HEK293 (cell line): ENCODE measurements at regions not wholly inside any gene's neighbourhood (a gene's known extent, or its start where the extent isn't known, plus 50 kb on each side); places are given as distances from the start of the nearest gene placed in this dataset.

Source experiments
- CTCF ChIA-PET: fragments of 350-600 bp; formaldehyde crosslinking; extraction: SDS; loops from one replicate; lab custom pipeline; 2021; ENCODE audit warnings: antibody characterized with exemption; lab: Yijun Ruan, JAX
- POLR2A ChIA-PET: fragments of 300-600 bp; formaldehyde crosslinking; extraction: SDS; loops from one replicate; lab custom pipeline; 2020; ENCODE audit warnings: antibody characterized with exemption, inconsistent platforms; lab: Yijun Ruan, JAX
- H3K27ac ChIP-seq: fragments of 200-500 bp; sonication (Bioruptor generic); 2 replicates; pipeline ENCODE4 v1.5.1; 2014; ENCODE audit warnings: low read depth, low read length, control low read depth, inconsistent platforms; ENCODE audit errors: extremely low read depth
- H3K36me3 ChIP-seq, 2 experiments: fragments of 200-500 bp in 1 of 2; sonication (Bioruptor generic) in 1 of 2; 1 replicate in 1 of 2; 2 replicates in 1 of 2; pipeline ENCODE4 v1.5.1; 2014 to 2017; ENCODE audit warnings: inconsistent platforms in 2 of 2, low read length in 2 of 2; ENCODE audit not compliant: control insufficient read depth in 2 of 2, insufficient read depth in 1 of 2
- H3K4me1 ChIP-seq: fragments of 200-500 bp; sonication (Bioruptor generic); 2 replicates; pipeline ENCODE4 v1.5.1; 2014; ENCODE audit warnings: mild to moderate bottlenecking, low read length, inconsistent platforms; ENCODE audit not compliant: control insufficient read depth, insufficient read depth
- H3K4me3 ChIP-seq: 2 replicates; pipeline ENCODE4 v1.5.1; 2011; ENCODE audit warnings: low read depth, mild to moderate bottlenecking, control low read depth, low read length, moderate library complexity
- H3K9me3 ChIP-seq: fragments of 200-500 bp; sonication (Bioruptor generic); 2 replicates; pipeline ENCODE4 v1.5.1; 2014; ENCODE audit warnings: low read depth, low read length, inconsistent platforms; ENCODE audit not compliant: control insufficient read depth, insufficient read depth
- HOXA7 ChIP-seq: sonication (generic); formaldehyde crosslinking; IDR thresholded peaks from 2 replicates; pipeline ENCODE4 v1.8.1; 2022; ENCODE audit warnings: missing genetic modification reagents, borderline replicate concordance
- HOXC10 ChIP-seq: sonication (generic); formaldehyde crosslinking; IDR thresholded peaks from 2 replicates; pipeline ENCODE4 v1.8.1; 2023; ENCODE audit warnings: mild to moderate bottlenecking, missing genetic modification reagents
- KLF1 ChIP-seq: fragments of 450-650 bp; formaldehyde crosslinking; IDR thresholded peaks from 2 replicates; pipeline ENCODE4 v1.5.1; 2016; ENCODE audit warnings: missing biosample characterization, missing genetic modification characterization
- KLF9 ChIP-seq: fragments of 450-650 bp; formaldehyde crosslinking; IDR thresholded peaks from 2 replicates; pipeline ENCODE4 v1.5.1; 2016; ENCODE audit warnings: missing biosample characterization, missing genetic modification characterization, low read depth
- MYNN ChIP-seq: fragments of 450-650 bp; formaldehyde crosslinking; IDR thresholded peaks from 2 replicates; pipeline ENCODE4 v1.5.1; 2016; ENCODE audit warnings: missing biosample characterization, missing genetic modification characterization, borderline replicate concordance
- SP2 ChIP-seq: fragments of 450-650 bp; formaldehyde crosslinking; IDR thresholded peaks from 2 replicates; pipeline ENCODE4 v1.5.1; 2016; ENCODE audit warnings: missing biosample characterization, missing genetic modification characterization
- TSHZ1 ChIP-seq: fragments of 450-650 bp; formaldehyde crosslinking; IDR thresholded peaks from 2 replicates; pipeline ENCODE4 v1.5.1; 2016; ENCODE audit warnings: missing biosample characterization, missing genetic modification characterization, borderline replicate concordance
- ZBTB20 ChIP-seq: fragments of 450-650 bp; formaldehyde crosslinking; IDR thresholded peaks from 2 replicates; pipeline ENCODE4 v1.5.1; 2016; ENCODE audit warnings: missing biosample characterization, missing genetic modification characterization
- ZBTB21 ChIP-seq: fragments of 450-650 bp; formaldehyde crosslinking; IDR thresholded peaks from 2 replicates; pipeline ENCODE4 v1.5.1; 2017; ENCODE audit warnings: missing biosample characterization, missing genetic modification characterization
- ZBTB48 ChIP-seq: fragments of 450-650 bp; formaldehyde crosslinking; IDR thresholded peaks from 2 replicates; pipeline ENCODE4 v1.5.1; 2016; ENCODE audit warnings: missing biosample characterization, missing genetic modification characterization
- ZNF112 ChIP-seq: fragments of 450-650 bp; formaldehyde crosslinking; IDR thresholded peaks from 2 replicates; pipeline ENCODE4 v1.5.0; 2017; ENCODE audit warnings: missing biosample characterization, missing genetic modification characterization
- ZNF157 ChIP-seq: fragments of 450-650 bp; formaldehyde crosslinking; IDR thresholded peaks from 2 replicates; pipeline ENCODE4 v1.5.1; 2016; ENCODE audit warnings: missing biosample characterization, missing genetic modification characterization
- ZNF16 ChIP-seq: fragments of 450-650 bp; formaldehyde crosslinking; IDR thresholded peaks from 2 replicates; pipeline ENCODE4 v1.5.1; 2016; ENCODE audit warnings: low read depth, missing biosample characterization, missing genetic modification characterization
- ZNF23 ChIP-seq: fragments of 450-650 bp; formaldehyde crosslinking; IDR thresholded peaks from 2 replicates; pipeline ENCODE4 v1.5.1; 2016; ENCODE audit warnings: missing biosample characterization, missing genetic modification characterization, borderline replicate concordance
- ZNF362 ChIP-seq: fragments of 450-650 bp; formaldehyde crosslinking; IDR thresholded peaks from 2 replicates; pipeline ENCODE4 v1.5.1; 2016; ENCODE audit warnings: missing biosample characterization, missing genetic modification characterization
- ZNF623 ChIP-seq: fragments of 450-650 bp; formaldehyde crosslinking; IDR thresholded peaks from 2 replicates; pipeline ENCODE4 v1.5.1; 2016; ENCODE audit warnings: missing biosample characterization, missing genetic modification characterization
- ZNF707 ChIP-seq: fragments of 450-650 bp; formaldehyde crosslinking; IDR thresholded peaks from 2 replicates; pipeline ENCODE4 v1.5.1; 2016; ENCODE audit warnings: missing biosample characterization, missing genetic modification characterization
- ZSCAN16 ChIP-seq: fragments of 450-650 bp; formaldehyde crosslinking; IDR thresholded peaks from 2 replicates; pipeline ENCODE4 v1.5.1; 2016; ENCODE audit warnings: missing biosample characterization, missing genetic modification characterization
- TF ChIP-seq, protein P1 (sequence below): fragments of 450-650 bp; formaldehyde crosslinking; conservative IDR thresholded peaks from 2 replicates; pipeline ENCODE4 v1.5.1; 2016; ENCODE audit warnings: low read depth, missing biosample characterization, missing genetic modification characterization
- TF ChIP-seq, protein P2 (sequence below): fragments of 450-650 bp; formaldehyde crosslinking; IDR thresholded peaks from 2 replicates; pipeline ENCODE4 v1.5.1; 2017; ENCODE audit warnings: missing biosample characterization, missing genetic modification characterization

GRCh38 chr12:18008642-18009041 lies 81.4 kb downstream of the RERGL start:
- H3K36me3 ChIP-seq = no peaks in the 10 kb centered on the region
- ChIA-PET CTCF (interaction anchor here (0.6 kb wide), 1 partner anchor 527 kb away, joined by 4 read pairs; no protein-coding TSS in a partner anchor), POLR2A (no interaction called here)
- H3K9me3 ChIP-seq = no peaks in the 10 kb centered on the region
- TF ChIP-seq ZNF157 (tag by site-specific recombination) (no peak), ZSCAN16 (tag by site-specific recombination) (no peak), ZNF16 (tag by site-specific recombination) (no peak), ZBTB21 (tag by site-specific recombination) (no peak), ZNF707 (no peak), HOXA7 (CRISPR knock-in tag) (no peak), ZNF112 (tag by site-specific recombination) (no peak), ZNF23 (no peak), KLF1 (tag by site-specific recombination) (no peak), TSHZ1 (tag by site-specific recombination) (no peak), ZBTB20 (tag by site-specific recombination) (no peak), HOXC10 (CRISPR knock-in tag) (no peak), MYNN (no peak), KLF9 (tag by site-specific recombination) (no peak), ZBTB48 (no peak), ZNF623 (no peak), SP2 (tag by site-specific recombination) (no peak), ZNF362 (tag by site-specific recombination) (no peak)
- TF ChIP-seq, protein P1, sequence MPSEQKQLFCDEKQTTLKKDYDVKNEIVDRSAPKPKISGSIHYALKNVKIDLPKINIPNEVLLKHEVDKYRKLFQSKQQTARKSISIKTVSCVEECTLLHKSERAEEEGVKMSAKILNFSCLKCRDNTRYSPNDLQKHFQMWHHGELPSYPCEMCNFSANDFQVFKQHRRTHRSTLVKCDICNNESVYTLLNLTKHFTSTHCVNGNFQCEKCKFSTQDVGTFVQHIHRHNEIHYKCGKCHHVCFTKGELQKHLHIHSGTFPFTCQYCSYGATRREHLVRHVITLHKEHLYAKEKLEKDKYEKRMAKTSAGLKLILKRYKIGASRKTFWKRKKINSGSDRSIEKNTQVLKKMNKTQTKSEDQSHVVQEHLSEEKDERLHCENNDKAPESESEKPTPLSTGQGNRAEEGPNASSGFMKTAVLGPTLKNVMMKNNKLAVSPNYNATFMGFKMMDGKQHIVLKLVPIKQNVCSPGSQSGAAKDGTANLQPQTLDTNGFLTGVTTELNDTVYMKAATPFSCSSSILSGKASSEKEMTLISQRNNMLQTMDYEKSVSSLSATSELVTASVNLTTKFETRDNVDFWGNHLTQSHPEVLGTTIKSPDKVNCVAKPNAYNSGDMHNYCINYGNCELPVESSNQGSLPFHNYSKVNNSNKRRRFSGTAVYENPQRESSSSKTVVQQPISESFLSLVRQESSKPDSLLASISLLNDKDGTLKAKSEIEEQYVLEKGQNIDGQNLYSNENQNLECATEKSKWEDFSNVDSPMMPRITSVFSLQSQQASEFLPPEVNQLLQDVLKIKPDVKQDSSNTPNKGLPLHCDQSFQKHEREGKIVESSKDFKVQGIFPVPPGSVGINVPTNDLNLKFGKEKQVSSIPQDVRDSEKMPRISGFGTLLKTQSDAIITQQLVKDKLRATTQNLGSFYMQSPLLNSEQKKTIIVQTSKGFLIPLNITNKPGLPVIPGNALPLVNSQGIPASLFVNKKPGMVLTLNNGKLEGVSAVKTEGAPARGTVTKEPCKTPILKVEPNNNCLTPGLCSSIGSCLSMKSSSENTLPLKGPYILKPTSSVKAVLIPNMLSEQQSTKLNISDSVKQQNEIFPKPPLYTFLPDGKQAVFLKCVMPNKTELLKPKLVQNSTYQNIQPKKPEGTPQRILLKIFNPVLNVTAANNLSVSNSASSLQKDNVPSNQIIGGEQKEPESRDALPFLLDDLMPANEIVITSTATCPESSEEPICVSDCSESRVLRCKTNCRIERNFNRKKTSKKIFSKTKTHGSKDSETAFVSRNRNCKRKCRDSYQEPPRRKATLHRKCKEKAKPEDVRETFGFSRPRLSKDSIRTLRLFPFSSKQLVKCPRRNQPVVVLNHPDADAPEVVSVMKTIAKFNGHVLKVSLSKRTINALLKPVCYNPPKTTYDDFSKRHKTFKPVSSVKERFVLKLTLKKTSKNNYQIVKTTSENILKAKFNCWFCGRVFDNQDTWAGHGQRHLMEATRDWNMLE = no peak
- TF ChIP-seq, protein P2, sequence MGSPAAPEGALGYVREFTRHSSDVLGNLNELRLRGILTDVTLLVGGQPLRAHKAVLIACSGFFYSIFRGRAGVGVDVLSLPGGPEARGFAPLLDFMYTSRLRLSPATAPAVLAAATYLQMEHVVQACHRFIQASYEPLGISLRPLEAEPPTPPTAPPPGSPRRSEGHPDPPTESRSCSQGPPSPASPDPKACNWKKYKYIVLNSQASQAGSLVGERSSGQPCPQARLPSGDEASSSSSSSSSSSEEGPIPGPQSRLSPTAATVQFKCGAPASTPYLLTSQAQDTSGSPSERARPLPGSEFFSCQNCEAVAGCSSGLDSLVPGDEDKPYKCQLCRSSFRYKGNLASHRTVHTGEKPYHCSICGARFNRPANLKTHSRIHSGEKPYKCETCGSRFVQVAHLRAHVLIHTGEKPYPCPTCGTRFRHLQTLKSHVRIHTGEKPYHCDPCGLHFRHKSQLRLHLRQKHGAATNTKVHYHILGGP = no peak
- H3K4me3 ChIP-seq = no peak overlapping the region
- no peak overlapping the region for H3K27ac ChIP-seq
- H3K4me1 ChIP-seq = no peaks in the 10 kb centered on the region
